Testis (tissue), 2 donors: ENCODE measurements at regions not wholly inside any gene's neighbourhood (a gene's known extent, or its start where the extent isn't known, plus 50 kb on each side); places are given as distances from the start of the nearest gene placed in this dataset.
A peak's percentile ranks its signal among the peaks of the same experiment; 100 is the strongest.

Source experiments
- DNase-seq: peaks from one replicate; pipeline ENCODE4 v3.0.0-alpha.2; 2019
- H3K27ac ChIP-seq, 2 donors: fragments of 200-600 bp; sonication (generic); one replicate each; pipeline ENCODE4 v1.5.1; 2019
- H3K27me3 ChIP-seq: fragments of 200-600 bp; sonication (generic); one replicate; pipeline ENCODE4 v1.5.1; 2019
- H3K36me3 ChIP-seq: fragments of 200-600 bp; sonication (generic); one replicate; pipeline ENCODE4 v1.5.1; 2017; ENCODE audit warnings: low read depth; ENCODE audit errors: missing control alignments
- H3K4me1 ChIP-seq: fragments of 200-600 bp; sonication (generic); one replicate; pipeline ENCODE4 v1.5.1; 2019
- H3K4me3 ChIP-seq, 2 donors: fragments of 200-600 bp; sonication (generic); one replicate each; pipeline ENCODE4 v1.5.1; 2017 to 2019
- H3K9me3 ChIP-seq: fragments of 200-600 bp; sonication (generic); one replicate; pipeline ENCODE4 v1.5.1; 2017
- CTCF ChIP-seq, 3 experiments: fragments of 450-650 bp in 2 of 3; fragments of 200-600 bp in 1 of 3; sonication (generic) in 1 of 3; IDR thresholded peaks; one replicate each; pipeline ENCODE4 v1.5.1; 2016 to 2019; ENCODE audit warnings: antibody characterized with exemption in 3 of 3, mild to moderate bottlenecking in 2 of 3, moderate library complexity in 1 of 3
- POLR2A ChIP-seq: fragments of 450-650 bp; IDR thresholded peaks from one replicate; pipeline ENCODE4 v1.6.1; 2017; ENCODE audit warnings: antibody characterized with exemption, mild to moderate bottlenecking, moderate library complexity
- WGBS, 2 donors: methylation state at CpG; one replicate each; pipeline ENCODE4 v1.1.5; 2018; 5-methylcytosine and 5-hydroxymethylcytosine counted together
- intact Hi-C: fragments of 100-400 bp; cut with DNase I; formaldehyde crosslinking; loops from one replicate; pipeline ENCODE4 v1.15.1; 2023; ENCODE audit warnings: low total_unique reads

GRCh38 chr3:150202711-150203110, 205.4 kb upstream of the TSC22D2 start:
- Histone ChIP-seq H3K27me3 (no peaks in the 10 kb centered on the region), H3K36me3 (no peaks in the 10 kb centered on the region), H3K27ac (no peak overlapping the region), H3K4me1 (no peaks in the 10 kb centered on the region), H3K9me3 (no peaks in the 10 kb centered on the region), H3K4me3 (no peak overlapping the region)
- intact Hi-C loops, result no loop called here
- 41 to 81% methylated on average over 1 of the region's 1 CpG for WGBS, 2 donors
- no peak for DNase-seq
- no peak for TF ChIP-seq CTCF (IDR thresholded peaks at IDR 0.05)
- no peak for TF ChIP-seq POLR2A

GRCh38 chr3:150194957-150195356, 213.1 kb upstream of the TSC22D2 start:
- no peaks in the 10 kb centered on the region for H3K4me1 ChIP-seq
- no peaks in the 10 kb centered on the region for H3K36me3 ChIP-seq
- H3K27me3 ChIP-seq, result no peaks in the 10 kb centered on the region
- H3K4me3 ChIP-seq, result no peak overlapping the region
- no peak for DNase-seq
- intact Hi-C loops, result no loop called here
- no peaks in the 10 kb centered on the region for H3K9me3 ChIP-seq
- TF ChIP-seq CTCF (IDR thresholded peaks at IDR 0.05), result no peak
- no peak for TF ChIP-seq POLR2A
- H3K27ac ChIP-seq, result no peak overlapping the region

GRCh38 chr3:150194513-150194912, 213.6 kb upstream of the TSC22D2 start:
- 85 to 88% methylated on average over 4 of the region's 4 CpGs for WGBS, 2 donors
- TF ChIP-seq POLR2A, result no peak
- no peak for TF ChIP-seq CTCF (IDR thresholded peaks at IDR 0.05)
- Histone ChIP-seq H3K27me3 (no peaks in the 10 kb centered on the region), H3K4me1 (no peaks in the 10 kb centered on the region), H3K4me3 (no peak overlapping the region), H3K36me3 (no peaks in the 10 kb centered on the region), H3K27ac (no peak overlapping the region), H3K9me3 (no peaks in the 10 kb centered on the region)
- intact Hi-C loops, result no loop called here
- DNase-seq, result no peak

GRCh38 chr3:150184426-150185071, 213.9 kb upstream of the PFN2 start:
- H3K27me3 ChIP-seq, result no peaks in the 10 kb centered on the region
- no peaks in the 10 kb centered on the region for H3K36me3 ChIP-seq
- no peak overlapping the region for H3K27ac ChIP-seq
- WGBS, 2 donors, result 3 to 4% methylated on average over 8 of the region's 8 CpGs
- peaks cover 4% of the 10 kb centered on the region for H3K4me1 ChIP-seq
- no peaks in the 10 kb centered on the region for H3K9me3 ChIP-seq
- no peak for DNase-seq
- peak overlapping the region; percentile 29 to 46 for H3K4me3 ChIP-seq
- intact Hi-C loops, result loop anchor here (10.0 kb wide), 1 partner anchor 210 kb away; the partner anchor contains the start of gene PFN2
- TF ChIP-seq POLR2A (no peak), CTCF (IDR thresholded peaks at IDR 0.05) (no peak)
